ENCODE measurements at regions not wholly inside any gene's neighbourhood (a gene's known extent, or its start where the extent isn't known, plus 50 kb on each side); places are given as distances from the start of the nearest gene placed in this dataset.

GRCh38 chr18:53862921-53863320 is 361.5 kb downstream of the MBD2 start:
- Histone ChIP-seq H3K36me3 (ENCODE audit: insufficient read depth, low read length) (no peaks in the 10 kb centered on the region), H3K79me2 (ENCODE audit: insufficient read depth, low read depth, low read length) (no peaks in the 10 kb centered on the region), H3K4me3 (ENCODE audit: low read depth, low read length, poor library complexity, severe bottlenecking) (no peak overlapping the region), H2AFZ (ENCODE audit: low read length) (no peak overlapping the region), H3K4me1 (ENCODE audit: insufficient read depth, low read length, poor library complexity, severe bottlenecking) (no peaks in the 10 kb centered on the region), H3K27ac (ENCODE audit: low read depth, low read length, poor library complexity, severe bottlenecking) (no peak overlapping the region), H3K4me2 (ENCODE audit: low read length) (no peak overlapping the region), H4K20me1 (ENCODE audit: insufficient read depth, low read length) (no peaks in the 10 kb centered on the region), H3K9me3 (ENCODE audit: low read length) (no peaks in the 10 kb centered on the region), H3K9me2 (ENCODE audit: insufficient read depth, low read length) (no peaks in the 10 kb centered on the region)
- intact Hi-C loops (cut with micrococcal nuclease; ENCODE audit: unreplicated experiment): no loop called here
- BruUV-seq (replicated peaks): no TSS peak
- ChIA-PET POLR2A (no interaction called here), CTCF (ENCODE audit: unreplicated experiment) (no interaction called here)
- no peak for TF ChIP-seq CTCF (conservative IDR thresholded peaks at IDR 0.05; ENCODE audit: low read length)
- no peak for DNase-seq (ENCODE audit: low spot score)

- Histone ChIP-seq H3K9me3 (ENCODE audit: low read length) (no peaks in the 10 kb centered on the region), H2AFZ (ENCODE audit: low read length) (no peak overlapping the region), H4K20me1 (ENCODE audit: insufficient read depth, low read length) (no peaks in the 10 kb centered on the region), H3K36me3 (ENCODE audit: insufficient read depth, low read length) (no peaks in the 10 kb centered on the region), H3K27ac (ENCODE audit: low read depth, low read length, poor library complexity, severe bottlenecking) (no peak overlapping the region), H3K4me1 (ENCODE audit: insufficient read depth, low read length, poor library complexity, severe bottlenecking) (no peaks in the 10 kb centered on the region), H3K79me2 (ENCODE audit: insufficient read depth, low read depth, low read length) (no peaks in the 10 kb centered on the region), H3K4me3 (ENCODE audit: low read depth, low read length, poor library complexity, severe bottlenecking) (no peak overlapping the region), H3K4me2 (ENCODE audit: low read length) (no peak overlapping the region), H3K9me2 (ENCODE audit: insufficient read depth, low read length) (no peaks in the 10 kb centered on the region)
- no TSS peak for BruUV-seq (replicated peaks)
- intact Hi-C loops (cut with micrococcal nuclease; ENCODE audit: unreplicated experiment): no loop called here
- ChIA-PET CTCF (ENCODE audit: unreplicated experiment) (no interaction called here), POLR2A (no interaction called here)
- TF ChIP-seq CTCF (conservative IDR thresholded peaks at IDR 0.05; ENCODE audit: low read length): no peak
- TF ChIP-seq EZH2phosphoT487 (IDR thresholded peaks at IDR 0.05; ENCODE audit: borderline replicate concordance, low read depth, low read length): no peak
- no peak for DNase-seq (ENCODE audit: low spot score)
These were observed 363.3 kb downstream of the MBD2 start for GRCh38 chr18:53861185-53861584.

GRCh38 chr18:53859764-53860163 is 364.7 kb downstream of the MBD2 start:
- no peak for DNase-seq (ENCODE audit: low spot score)
- no peak overlapping the region for H2AFZ ChIP-seq (ENCODE audit: low read length)
- no TSS peak for BruUV-seq (replicated peaks)
- H3K79me2 ChIP-seq (ENCODE audit: insufficient read depth, low read depth, low read length): no peaks in the 10 kb centered on the region
- H3K4me2 ChIP-seq (ENCODE audit: low read length): no peak overlapping the region
- no peaks in the 10 kb centered on the region for H3K36me3 ChIP-seq (ENCODE audit: insufficient read depth, low read length)
- TF ChIP-seq EZH2phosphoT487 (IDR thresholded peaks at IDR 0.05; ENCODE audit: borderline replicate concordance, low read depth, low read length): no peak
- TF ChIP-seq CTCF (conservative IDR thresholded peaks at IDR 0.05; ENCODE audit: low read length): no peak
- no peak overlapping the region for H3K27ac ChIP-seq (ENCODE audit: low read depth, low read length, poor library complexity, severe bottlenecking)
- no peaks in the 10 kb centered on the region for H3K9me2 ChIP-seq (ENCODE audit: insufficient read depth, low read length)
- H3K4me1 ChIP-seq (ENCODE audit: insufficient read depth, low read length, poor library complexity, severe bottlenecking): no peaks in the 10 kb centered on the region
- POLR2A ChIA-PET: no interaction called here
- CTCF ChIA-PET (ENCODE audit: unreplicated experiment): no interaction called here
- intact Hi-C loops (cut with micrococcal nuclease; ENCODE audit: unreplicated experiment): no loop called here
- H3K4me3 ChIP-seq (ENCODE audit: low read depth, low read length, poor library complexity, severe bottlenecking): no peak overlapping the region
- H4K20me1 ChIP-seq (ENCODE audit: insufficient read depth, low read length): no peaks in the 10 kb centered on the region
- no peaks in the 10 kb centered on the region for H3K9me3 ChIP-seq (ENCODE audit: low read length)
